Neural progenitor cell (in vitro differentiated cells): ENCODE measurements at regions not wholly inside any gene's neighbourhood (a gene's known extent, or its start where the extent isn't known, plus 50 kb on each side); places are given as distances from the start of the nearest gene placed in this dataset.

Source experiments
- DNase-seq: peaks from one replicate; pipeline ENCODE4 v3.0.0-alpha.2; 2016; ENCODE audit warnings: low spot score
- H2AFZ ChIP-seq: fragments of 200-600 bp; sonication (generic); replicated peaks from 2 replicates; pipeline ENCODE4 v1.6.1; 2016; ENCODE audit warnings: antibody characterized with exemption
- H3F3A ChIP-seq: fragments of 200-600 bp; sonication (generic); 2 replicates; pipeline ENCODE4 v1.6.1; 2016; ENCODE audit warnings: antibody characterized with exemption, low read depth
- H3K27ac ChIP-seq: fragments of 200-600 bp; sonication (generic); 2 replicates; pipeline ENCODE4 v1.5.1; 2016; ENCODE audit warnings: mild to moderate bottlenecking
- H3K27me3 ChIP-seq: fragments of 200-600 bp; sonication (generic); 2 replicates; pipeline ENCODE4 v1.6.1; 2016; ENCODE audit warnings: mild to moderate bottlenecking, moderate library complexity
- H3K36me3 ChIP-seq: fragments of 200-600 bp; sonication (generic); 2 replicates; pipeline ENCODE4 v1.5.1; 2016
- H3K4me1 ChIP-seq: fragments of 200-600 bp; sonication (generic); 2 replicates; pipeline ENCODE4 v1.6.1; 2016; ENCODE audit warnings: mixed run types
- H3K4me2 ChIP-seq: fragments of 200-600 bp; sonication (generic); 2 replicates; pipeline ENCODE4 v1.6.1; 2016
- H3K4me3 ChIP-seq: fragments of 200-600 bp; sonication (generic); 2 replicates; pipeline ENCODE4 v1.5.1; 2016
- H3K79me2 ChIP-seq: fragments of 200-600 bp; sonication (generic); 2 replicates; pipeline ENCODE4 v1.6.1; 2016; ENCODE audit warnings: low read depth
- H3K9ac ChIP-seq: fragments of 200-600 bp; sonication (generic); 2 replicates; pipeline ENCODE4 v1.6.1; 2016
- H3K9me3 ChIP-seq: fragments of 200-600 bp; sonication (generic); 2 replicates; pipeline ENCODE4 v1.5.1; 2016; ENCODE audit warnings: low read depth
- H4K20me1 ChIP-seq: fragments of 200-600 bp; sonication (generic); 2 replicates; pipeline ENCODE4 v1.6.1; 2016; ENCODE audit warnings: low read depth
- H3K27ac Mint-ChIP-seq: 3 replicates; pipeline ENCODE4 v1.8.0; 2021; ENCODE audit warnings: mixed read lengths
- H3K27me3 Mint-ChIP-seq: 2 replicates; pipeline ENCODE4 v1.8.0; 2022; ENCODE audit warnings: low read depth, mild to moderate bottlenecking, inconsistent platforms, moderate library complexity, mixed read lengths; ENCODE audit not compliant: insufficient read depth
- H3K36me3 Mint-ChIP-seq: 3 replicates; pipeline ENCODE4 v1.8.0; 2021; ENCODE audit warnings: mixed read lengths
- H3K4me1 Mint-ChIP-seq: 3 replicates; pipeline ENCODE4 v1.8.0; 2021; ENCODE audit warnings: mixed read lengths
- H3K4me3 Mint-ChIP-seq: 3 replicates; pipeline ENCODE4 v1.8.0; 2021; ENCODE audit warnings: mild to moderate bottlenecking, moderate library complexity, mixed read lengths
- H3K9me3 Mint-ChIP-seq: 3 replicates; pipeline ENCODE4 v1.8.0; 2020; ENCODE audit warnings: mixed read lengths
- EZH2 ChIP-seq: fragments of 200-600 bp; sonication (generic); IDR thresholded peaks from 2 replicates; pipeline ENCODE4 v1.6.1; 2017; ENCODE audit warnings: antibody characterized with exemption, mild to moderate bottlenecking, moderate library complexity
- EZH2phosphoT487 ChIP-seq: fragments of 200-600 bp; sonication (generic); IDR thresholded peaks from 2 replicates; pipeline ENCODE4 v1.6.1; 2017; ENCODE audit warnings: antibody characterized with exemption
- TF ChIP-seq, protein P1 (sequence below): fragments of 200-600 bp; sonication (generic); IDR thresholded peaks from 2 replicates; pipeline ENCODE4 v1.5.1; 2017; ENCODE audit warnings: antibody characterized with exemption, mild to moderate bottlenecking

GRCh38 chr4:58543465-58543864 is 1433.3 kb upstream of the IGFBP7 start:
- Histone ChIP-seq H3K4me3 (no peak overlapping the region), H3K27me3 (no peaks in the 10 kb centered on the region), H3K9me3 (no peaks in the 10 kb centered on the region), H3K9ac (no peak overlapping the region), H4K20me1 (no peaks in the 10 kb centered on the region), H3K4me1 (no peaks in the 10 kb centered on the region), H3K27ac (no peak overlapping the region), H2AFZ (no peak overlapping the region), H3K79me2 (no peaks in the 10 kb centered on the region), H3K4me2 (no peak overlapping the region), H3K36me3 (no peaks in the 10 kb centered on the region), H3F3A (no peaks in the 10 kb centered on the region)
- no peak for TF ChIP-seq EZH2
- no peak for TF ChIP-seq EZH2phosphoT487
- TF ChIP-seq, protein P1, sequence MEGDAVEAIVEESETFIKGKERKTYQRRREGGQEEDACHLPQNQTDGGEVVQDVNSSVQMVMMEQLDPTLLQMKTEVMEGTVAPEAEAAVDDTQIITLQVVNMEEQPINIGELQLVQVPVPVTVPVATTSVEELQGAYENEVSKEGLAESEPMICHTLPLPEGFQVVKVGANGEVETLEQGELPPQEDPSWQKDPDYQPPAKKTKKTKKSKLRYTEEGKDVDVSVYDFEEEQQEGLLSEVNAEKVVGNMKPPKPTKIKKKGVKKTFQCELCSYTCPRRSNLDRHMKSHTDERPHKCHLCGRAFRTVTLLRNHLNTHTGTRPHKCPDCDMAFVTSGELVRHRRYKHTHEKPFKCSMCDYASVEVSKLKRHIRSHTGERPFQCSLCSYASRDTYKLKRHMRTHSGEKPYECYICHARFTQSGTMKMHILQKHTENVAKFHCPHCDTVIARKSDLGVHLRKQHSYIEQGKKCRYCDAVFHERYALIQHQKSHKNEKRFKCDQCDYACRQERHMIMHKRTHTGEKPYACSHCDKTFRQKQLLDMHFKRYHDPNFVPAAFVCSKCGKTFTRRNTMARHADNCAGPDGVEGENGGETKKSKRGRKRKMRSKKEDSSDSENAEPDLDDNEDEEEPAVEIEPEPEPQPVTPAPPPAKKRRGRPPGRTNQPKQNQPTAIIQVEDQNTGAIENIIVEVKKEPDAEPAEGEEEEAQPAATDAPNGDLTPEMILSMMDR = no peak
- H3K4me1 Mint-ChIP-seq = no peaks in the 10 kb centered on the region
- H3K27ac Mint-ChIP-seq = no peak overlapping the region
- H3K36me3 Mint-ChIP-seq = no peaks in the 10 kb centered on the region
- no peak for DNase-seq
- H3K4me3 Mint-ChIP-seq = no peak overlapping the region
- peaks cover 4% of the 10 kb centered on the region for H3K27me3 Mint-ChIP-seq
- H3K9me3 Mint-ChIP-seq = no peaks in the 10 kb centered on the region

- no peaks in the 10 kb centered on the region for H3K36me3 ChIP-seq
- no peaks in the 10 kb centered on the region for H3K79me2 ChIP-seq
- Mint-ChIP-seq H3K4me3 (no peak overlapping the region), H3K27me3 (peaks cover 4% of the 10 kb centered on the region), H3K9me3 (no peaks in the 10 kb centered on the region), H3K36me3 (no peaks in the 10 kb centered on the region), H3K27ac (no peak overlapping the region), H3K4me1 (no peaks in the 10 kb centered on the region)
- no peaks in the 10 kb centered on the region for H3K4me1 ChIP-seq
- DNase-seq = no peak
- no peak overlapping the region for H3K27ac ChIP-seq
- no peak overlapping the region for H3K9ac ChIP-seq
- no peaks in the 10 kb centered on the region for H4K20me1 ChIP-seq
- H3K4me3 ChIP-seq = no peak overlapping the region
- no peak overlapping the region for H2AFZ ChIP-seq
- H3K4me2 ChIP-seq = no peak overlapping the region
- no peaks in the 10 kb centered on the region for H3K27me3 ChIP-seq
- no peaks in the 10 kb centered on the region for H3F3A ChIP-seq
- TF ChIP-seq, protein P1 = no peak
- TF ChIP-seq EZH2phosphoT487 = no peak
- no peak for TF ChIP-seq EZH2
- no peaks in the 10 kb centered on the region for H3K9me3 ChIP-seq
Measured at GRCh38 chr4:58541926-58542325, 1431.7 kb upstream of the IGFBP7 start.

DNA sequence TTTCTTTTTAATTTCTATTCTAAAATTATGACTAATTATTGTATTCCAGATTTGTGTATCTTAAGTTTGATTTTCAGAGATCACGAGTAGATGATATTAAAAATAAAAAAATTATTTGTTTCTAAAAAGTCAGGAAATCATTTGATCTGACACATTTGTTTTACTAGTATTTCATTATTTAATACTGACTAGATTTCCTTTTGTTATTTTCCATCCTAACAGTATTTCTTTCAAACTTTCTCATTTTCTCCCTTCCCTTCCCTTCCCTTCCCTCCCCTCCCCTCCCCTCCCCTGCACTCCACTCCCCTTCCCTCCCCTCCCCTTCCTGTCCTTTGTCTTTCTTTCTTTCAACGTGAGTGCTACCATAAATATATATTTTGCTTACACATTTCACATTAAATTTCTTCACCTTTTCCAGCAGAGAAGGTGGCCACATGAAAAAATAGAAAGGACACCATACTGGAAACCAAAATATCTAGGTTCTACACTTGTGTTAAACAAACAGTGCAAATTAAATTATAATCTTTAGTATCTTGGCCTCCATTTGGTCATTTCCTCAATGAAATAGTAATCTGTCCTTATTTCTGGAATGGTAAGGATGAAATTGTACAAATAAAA is 1412.7 kb upstream of the IGFBP7 start:
- no peaks in the 10 kb centered on the region for H3K27me3 ChIP-seq
- TF ChIP-seq, protein P1 = no peak
- TF ChIP-seq EZH2 (no peak), EZH2phosphoT487 (no peak)
- H3K79me2 ChIP-seq = no peaks in the 10 kb centered on the region
- H3K27ac ChIP-seq = no peak overlapping the region
- no peak overlapping the region for H3K9ac ChIP-seq
- H3F3A ChIP-seq = no peaks in the 10 kb centered on the region
- no peaks in the 10 kb centered on the region for H3K9me3 Mint-ChIP-seq
- no peak overlapping the region for H3K4me3 ChIP-seq
- H3K4me2 ChIP-seq = no peak overlapping the region
- no peaks in the 10 kb centered on the region for H3K4me1 Mint-ChIP-seq
- no peaks in the 10 kb centered on the region for H4K20me1 ChIP-seq
- H3K4me1 ChIP-seq = no peaks in the 10 kb centered on the region
- H2AFZ ChIP-seq = no peak overlapping the region
- no peaks in the 10 kb centered on the region for H3K9me3 ChIP-seq
- no peaks in the 10 kb centered on the region for H3K36me3 ChIP-seq
- no peaks in the 10 kb centered on the region for H3K36me3 Mint-ChIP-seq
- no peak overlapping the region for H3K27ac Mint-ChIP-seq
- no peaks in the 10 kb centered on the region for H3K27me3 Mint-ChIP-seq
- H3K4me3 Mint-ChIP-seq = no peak overlapping the region
- DNase-seq = no peak
